IgD-negative memory B cell (primary cell): ENCODE measurements at regions not wholly inside any gene's neighbourhood (a gene's known extent, or its start where the extent isn't known, plus 50 kb on each side); places are given as distances from the start of the nearest gene placed in this dataset.

Experiments used
- H3K27ac Mint-ChIP-seq, 3 donors: one replicate each; pipeline ENCODE4 v1.8.0; 2020 to 2022; ENCODE audit warnings: mild to moderate bottlenecking in 3 of 3, mixed read lengths in 3 of 3, moderate library complexity in 1 of 3
- H3K27me3 Mint-ChIP-seq: one replicate; pipeline ENCODE4 v1.8.0; 2021; ENCODE audit warnings: mixed read lengths
- H3K36me3 Mint-ChIP-seq: one replicate; pipeline ENCODE4 v1.8.0; 2020; ENCODE audit warnings: mild to moderate bottlenecking, mixed read lengths
- H3K4me1 Mint-ChIP-seq, 3 donors: one replicate each; pipeline ENCODE4 v1.8.0; 2020 to 2022; ENCODE audit warnings: mixed read lengths in 3 of 3, mild to moderate bottlenecking in 1 of 3
- H3K4me3 Mint-ChIP-seq, 4 donors: one replicate each; pipeline ENCODE4 v1.8.0; 2020 to 2022; ENCODE audit warnings: mild to moderate bottlenecking in 4 of 4, mixed read lengths in 4 of 4, moderate library complexity in 3 of 4
- H3K9me3 Mint-ChIP-seq, 3 donors: one replicate each; pipeline ENCODE4 v1.8.0; 2020 to 2021; ENCODE audit warnings: mixed read lengths in 3 of 3, mild to moderate bottlenecking in 1 of 3

GRCh38 chr4:37165844-37166243 lies 78.7 kb upstream of the NWD2 start:
- no peaks in the 10 kb centered on the region for H3K36me3 Mint-ChIP-seq
- no peak overlapping the region for H3K4me3 Mint-ChIP-seq
- no peaks in the 10 kb centered on the region for H3K4me1 Mint-ChIP-seq
- no peaks in the 10 kb centered on the region for H3K27me3 Mint-ChIP-seq
- H3K27ac Mint-ChIP-seq: no peak overlapping the region
- H3K9me3 Mint-ChIP-seq: no peaks in the 10 kb centered on the region

- Mint-ChIP-seq H3K4me3 (no peak overlapping the region), H3K27ac (no peak overlapping the region), H3K9me3 (peaks cover 0 to 2% (median 0%) of the 10 kb centered on the region in 3 donors), H3K36me3 (no peaks in the 10 kb centered on the region), H3K27me3 (no peaks in the 10 kb centered on the region), H3K4me1 (no peaks in the 10 kb centered on the region)
Observed at GRCh38 chr4:37169956-37170355, 74.6 kb upstream of the NWD2 start.

GRCh38 chr4:37188100-37188499 lies 56.4 kb upstream of the NWD2 start:
- Mint-ChIP-seq H3K4me3 (no peak overlapping the region), H3K4me1 (no peaks in the 10 kb centered on the region), H3K27me3 (no peaks in the 10 kb centered on the region)

More at GRCh38 chr4:37188100-37188499, 56.4 kb upstream of the NWD2 start:
- Mint-ChIP-seq H3K36me3 (no peaks in the 10 kb centered on the region), H3K27ac (no peak overlapping the region), H3K9me3 (peaks cover 0 to 11% (median 10%) of the 10 kb centered on the region in 3 donors)
